Lower leg skin (tissue), 3 donors: ENCODE measurements at regions not wholly inside any gene's neighbourhood (a gene's known extent, or its start where the extent isn't known, plus 50 kb on each side); places are given as distances from the start of the nearest gene placed in this dataset.

Source experiments
- CTCF ChIP-seq, 3 donors: fragments of 450-650 bp; IDR thresholded peaks; one replicate each; pipeline ENCODE4 v1.5.1; 2016; ENCODE audit warnings: antibody characterized with exemption in 3 of 3, mild to moderate bottlenecking in 3 of 3, moderate library complexity in 2 of 3
- POLR2A ChIP-seq, 2 donors: fragments of 450-650 bp; IDR thresholded peaks; one replicate each; pipeline ENCODE4 v1.6.1; 2016 to 2017; ENCODE audit warnings: antibody characterized with exemption in 2 of 2, mild to moderate bottlenecking in 1 of 2, moderate library complexity in 1 of 2

- TF ChIP-seq CTCF (IDR thresholded peaks at IDR 0.05), result no peak
- TF ChIP-seq POLR2A (IDR thresholded peaks at IDR 0.05), result no peak
These were observed 219.3 kb upstream of the ATP10A start for GRCh38 chr15:26082221-26083109.
